ENCODE measurements at regions not wholly inside any gene's neighbourhood (a gene's known extent, or its start where the extent isn't known, plus 50 kb on each side); places are given as distances from the start of the nearest gene placed in this dataset.

GRCh38 chr1:238336531-238336930 lies 445.8 kb upstream of the ZP4 start:
- TF ChIP-seq ZNF404 (tag by site-specific recombination; IDR thresholded peaks at IDR 0.05) (no peak), OVOL3 (tag by site-specific recombination; IDR thresholded peaks at IDR 0.05) (no peak), CTCF (tag by site-specific recombination; IDR thresholded peaks at IDR 0.05) (no peak), TCF7L2 (IDR thresholded peaks at IDR 0.05; ENCODE audit: borderline replicate concordance, low read depth, low read length) (no peak)
